Mammary epithelial cell (primary cell): ENCODE measurements at regions not wholly inside any gene's neighbourhood (a gene's known extent, or its start where the extent isn't known, plus 50 kb on each side); places are given as distances from the start of the nearest gene placed in this dataset.

Experiments used
- EZH2 ChIP-seq: IDR thresholded peaks from 2 replicates; pipeline ENCODE4 v1.6.1; 2012; ENCODE audit warnings: low read length, inconsistent platforms, borderline replicate concordance
- TF ChIP-seq, protein P1 (sequence below), 2 donors: IDR thresholded peaks in 1 of 2; conservative IDR thresholded peaks in 1 of 2; 2 replicates each; pipeline ENCODE4 v1.5.1; 2011 to 2012; ENCODE audit warnings: inconsistent platforms in 2 of 2, low read length in 2 of 2, mild to moderate bottlenecking in 2 of 2, control low read depth in 1 of 2, low read depth in 1 of 2; ENCODE audit not compliant: insufficient read depth in 1 of 2; ENCODE audit errors: extremely low read depth in 1 of 2

DNA sequence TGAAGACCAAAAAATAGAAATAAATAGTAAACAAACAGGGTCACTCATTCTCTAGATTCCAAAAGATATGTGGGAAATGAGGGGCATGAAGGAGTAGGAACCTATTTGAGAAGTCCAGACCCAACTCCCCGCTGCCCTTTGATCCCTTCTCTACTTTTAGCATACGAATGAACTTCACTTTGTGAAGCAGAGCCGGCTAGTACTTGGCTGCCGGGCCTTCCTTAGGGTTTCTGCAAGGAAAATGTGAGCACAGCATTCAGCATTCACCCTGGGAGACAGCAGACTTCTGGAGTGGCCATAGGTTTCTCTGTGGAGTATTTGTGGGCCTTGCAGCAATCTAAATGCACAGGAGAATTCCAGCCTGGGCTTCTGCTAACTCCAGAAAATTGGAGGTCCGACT, 76.3 kb upstream of the PRKAR2B start:
- TF ChIP-seq, protein P1, sequence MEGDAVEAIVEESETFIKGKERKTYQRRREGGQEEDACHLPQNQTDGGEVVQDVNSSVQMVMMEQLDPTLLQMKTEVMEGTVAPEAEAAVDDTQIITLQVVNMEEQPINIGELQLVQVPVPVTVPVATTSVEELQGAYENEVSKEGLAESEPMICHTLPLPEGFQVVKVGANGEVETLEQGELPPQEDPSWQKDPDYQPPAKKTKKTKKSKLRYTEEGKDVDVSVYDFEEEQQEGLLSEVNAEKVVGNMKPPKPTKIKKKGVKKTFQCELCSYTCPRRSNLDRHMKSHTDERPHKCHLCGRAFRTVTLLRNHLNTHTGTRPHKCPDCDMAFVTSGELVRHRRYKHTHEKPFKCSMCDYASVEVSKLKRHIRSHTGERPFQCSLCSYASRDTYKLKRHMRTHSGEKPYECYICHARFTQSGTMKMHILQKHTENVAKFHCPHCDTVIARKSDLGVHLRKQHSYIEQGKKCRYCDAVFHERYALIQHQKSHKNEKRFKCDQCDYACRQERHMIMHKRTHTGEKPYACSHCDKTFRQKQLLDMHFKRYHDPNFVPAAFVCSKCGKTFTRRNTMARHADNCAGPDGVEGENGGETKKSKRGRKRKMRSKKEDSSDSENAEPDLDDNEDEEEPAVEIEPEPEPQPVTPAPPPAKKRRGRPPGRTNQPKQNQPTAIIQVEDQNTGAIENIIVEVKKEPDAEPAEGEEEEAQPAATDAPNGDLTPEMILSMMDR (conservative IDR thresholded peaks at IDR 0.05 in 1 of 2, IDR thresholded peaks at IDR 0.05 in 1 of 2; ENCODE audit: extremely low read depth in 1 of 2, insufficient read depth in 1 of 2, low read depth in 1 of 2, low read length in 2 of 2): no peak
- TF ChIP-seq EZH2: no peak
